Stomach (tissue), 8 donors: ENCODE measurements at regions not wholly inside any gene's neighbourhood (a gene's known extent, or its start where the extent isn't known, plus 50 kb on each side); places are given as distances from the start of the nearest gene placed in this dataset.

Experiments
- DNase-seq, 2 donors: peaks; one replicate each; pipeline versions ENCODE4 v3.0.0 to v3.0.0-alpha.2; 2013 to 2019
- H3K27ac ChIP-seq, 5 donors: fragments of 200-600 bp in 4 of 5; sonication (generic) in 4 of 5; one replicate each; pipeline ENCODE4 v1.5.1; 2013 to 2019; ENCODE audit warnings: mild to moderate bottlenecking in 1 of 5, moderate library complexity in 1 of 5
- H3K27me3 ChIP-seq, 3 donors: fragments of 200-600 bp; sonication (generic); one replicate each; pipeline ENCODE4 v1.5.1; 2017 to 2019; ENCODE audit warnings: mixed run types in 1 of 3
- H3K36me3 ChIP-seq, 4 donors: fragments of 200-600 bp; sonication (generic); 1 replicate in 3 of 4; 2 replicates in 1 of 4; pipeline ENCODE4 v1.5.1; 2016 to 2019
- H3K4me1 ChIP-seq, 4 donors: fragments of 200-600 bp; sonication (generic); one replicate each; pipeline ENCODE4 v1.5.1; 2016 to 2019
- H3K4me3 ChIP-seq, 4 donors: fragments of 200-600 bp; sonication (generic) in 3 of 4; one replicate each; pipeline ENCODE4 v1.5.1; 2016 to 2019; ENCODE audit warnings: mild to moderate bottlenecking in 1 of 4
- H3K9me3 ChIP-seq, 4 donors: fragments of 200-600 bp; sonication (generic); one replicate each; pipeline ENCODE4 v1.5.1; 2016 to 2019
- CTCF ChIP-seq, 7 experiments: fragments of 450-650 bp in 4 of 7; fragments of 200-600 bp in 3 of 7; sonication (generic) in 3 of 7; IDR thresholded peaks; one replicate each; pipeline ENCODE4 v1.5.1; 2016 to 2019; ENCODE audit warnings: antibody characterized with exemption in 7 of 7, control low read depth in 2 of 7, mild to moderate bottlenecking in 1 of 7
- EP300 ChIP-seq: sonication (generic); formaldehyde crosslinking; IDR thresholded peaks from one replicate; pipeline ENCODE4 v1.6.1; 2017; ENCODE audit warnings: antibody characterized with exemption
- POLR2A ChIP-seq, 4 donors: fragments of 450-650 bp; IDR thresholded peaks; one replicate each; pipeline ENCODE4 v1.6.1; 2016; ENCODE audit warnings: antibody characterized with exemption in 4 of 4, control low read depth in 2 of 4, mild to moderate bottlenecking in 1 of 4, moderate library complexity in 1 of 4
- POLR2AphosphoS5 ChIP-seq, 3 donors: sonication (generic); formaldehyde crosslinking; IDR thresholded peaks; one replicate each; pipeline ENCODE4 v1.6.1; 2016; ENCODE audit warnings: antibody characterized with exemption in 3 of 3
- WGBS, 5 donors: extraction: QIAGEN DNeasy Blood & Tissue Kit in 3 of 5; methylation state at CpG; one replicate each; pipeline versions ENCODE4 v1.1.5 to v1.1.7; 2013 to 2018; 5-methylcytosine and 5-hydroxymethylcytosine counted together
- intact Hi-C: fragments of 100-400 bp; cut with DNase I; formaldehyde crosslinking; loops from one replicate; pipeline ENCODE4 v1.15.1; 2023; ENCODE audit warnings: low total_unique reads
- donor health status: healthy with polysubstance abuse.
- donor health status: Bipolar disorder and iron deficiency.
- donor health status: healthy.

- H3K27ac ChIP-seq = no peak overlapping the region
- H3K36me3 ChIP-seq = no peaks in the 10 kb centered on the region
- no peak for TF ChIP-seq EP300
- no peak for TF ChIP-seq POLR2AphosphoS5 (IDR thresholded peaks at IDR 0.05)
- H3K4me1 ChIP-seq = peaks cover 0 to 18% (median 6%) of the 10 kb centered on the region in 4 donors
- no peaks in the 10 kb centered on the region for H3K9me3 ChIP-seq
- WGBS, 5 donors = 60 to 92% (median 87%) methylated on average over 2 of the region's 2 CpGs
- intact Hi-C loops = no loop called here
- no peaks in the 10 kb centered on the region for H3K27me3 ChIP-seq
- no peak overlapping the region for H3K4me3 ChIP-seq
- DNase-seq = no peak
These were observed 197.8 kb downstream of the HS3ST1 start for GRCh38 chr4:11230866-11231265.

GRCh38 chr4:11228530-11228929 is 200.2 kb downstream of the HS3ST1 start:
- WGBS, 5 donors = 15 to 32% (median 18%) methylated on average over 1 of the region's 1 CpG

GRCh38 chr4:11223311-11223710 is 205.4 kb downstream of the HS3ST1 start:
- Histone ChIP-seq H3K36me3 (no peaks in the 10 kb centered on the region), H3K4me3 (no peak overlapping the region), H3K27ac (no peak overlapping the region), H3K4me1 (no peaks in the 10 kb centered on the region), H3K27me3 (no peaks in the 10 kb centered on the region), H3K9me3 (no peaks in the 10 kb centered on the region)
- DNase-seq = no peak
- 63 to 72% (median 65%) methylated on average over 9 of the region's 9 CpGs for WGBS, 5 donors
- intact Hi-C loops = no loop called here
- no peak for TF ChIP-seq POLR2AphosphoS5 (IDR thresholded peaks at IDR 0.05)
- TF ChIP-seq CTCF (IDR thresholded peaks at IDR 0.05) = no peak
- no peak for TF ChIP-seq EP300
- no peak for TF ChIP-seq POLR2A (IDR thresholded peaks at IDR 0.05)

More at GRCh38 chr4:11228530-11228929, 200.2 kb downstream of the HS3ST1 start:
- Histone ChIP-seq H3K4me1 (peaks cover 0 to 18% (median 6%) of the 10 kb centered on the region in 4 donors), H3K4me3 (no peak overlapping the region), H3K9me3 (no peaks in the 10 kb centered on the region), H3K36me3 (no peaks in the 10 kb centered on the region), H3K27me3 (no peaks in the 10 kb centered on the region), H3K27ac (no peak overlapping the region)
- TF ChIP-seq POLR2A (IDR thresholded peaks at IDR 0.05) = no peak
- no peak for DNase-seq
- intact Hi-C loops = no loop called here

- intact Hi-C loops = no loop called here
- no peak overlapping the region for H3K27ac ChIP-seq
- no peaks in the 10 kb centered on the region for H3K27me3 ChIP-seq
- peaks cover 0 to 4% (median 0%) of the 10 kb centered on the region in 4 donors for H3K9me3 ChIP-seq
- no peak for DNase-seq
- WGBS, 5 donors = 75 to 96% (median 90%) methylated on average over 5 of the region's 5 CpGs
- no peaks in the 10 kb centered on the region for H3K4me1 ChIP-seq
- H3K36me3 ChIP-seq = no peaks in the 10 kb centered on the region
- TF ChIP-seq EP300 (no peak), POLR2AphosphoS5 (IDR thresholded peaks at IDR 0.05) (no peak), POLR2A (IDR thresholded peaks at IDR 0.05) (no peak), CTCF (IDR thresholded peaks at IDR 0.05) (no peak)
- H3K4me3 ChIP-seq = no peak overlapping the region
These were observed 210.0 kb downstream of the HS3ST1 start for GRCh38 chr4:11218692-11219091.

- H3K4me3 ChIP-seq = no peak overlapping the region
- H3K4me1 ChIP-seq = no peaks in the 10 kb centered on the region
- TF ChIP-seq POLR2A (IDR thresholded peaks at IDR 0.05) = no peak
- no peak for TF ChIP-seq CTCF (IDR thresholded peaks at IDR 0.05)
- no peak for TF ChIP-seq POLR2AphosphoS5 (IDR thresholded peaks at IDR 0.05)
- no peak for TF ChIP-seq EP300
- no peak for DNase-seq
- H3K27ac ChIP-seq = no peak overlapping the region
- intact Hi-C loops = no loop called here
- H3K36me3 ChIP-seq = no peaks in the 10 kb centered on the region
- H3K27me3 ChIP-seq = no peaks in the 10 kb centered on the region
- H3K9me3 ChIP-seq = peaks cover 0 to 4% (median 0%) of the 10 kb centered on the region in 4 donors
These were observed 212.2 kb downstream of the HS3ST1 start for GRCh38 chr4:11216520-11216919.
